HG03139 (cell line): ENCODE measurements at regions not wholly inside any gene's neighbourhood (a gene's known extent, or its start where the extent isn't known, plus 50 kb on each side); places are given as distances from the start of the nearest gene placed in this dataset.

ENCODE experiments used
- ATAC-seq: cut with Tn5 transposase; IDR thresholded peaks from one replicate; pipeline ENCODE4 v1.9.1; 2021; ENCODE audit not compliant: unreplicated experiment

- ATAC-seq = no peak
These were observed 65.6 kb upstream of the PCDH18 start for GRCh38 chr4:137597752-137598430.

GRCh38 chr4:137587796-137588195, 55.5 kb upstream of the PCDH18 start:
- no peak for ATAC-seq

GRCh38 chr4:137583671-137584070, 51.4 kb upstream of the PCDH18 start:
- no peak for ATAC-seq
